Hepatocyte (in vitro differentiated cells): ENCODE measurements at regions not wholly inside any gene's neighbourhood (a gene's known extent, or its start where the extent isn't known, plus 50 kb on each side); places are given as distances from the start of the nearest gene placed in this dataset.

ENCODE experiments used
- CTCF ChIP-seq: fragments of 200-600 bp; sonication (generic); IDR thresholded peaks from 2 replicates; pipeline ENCODE4 v1.5.1; 2016; ENCODE audit warnings: antibody characterized with exemption, mild to moderate bottlenecking; ENCODE audit not compliant: poor library complexity
- EZH2 ChIP-seq: fragments of 200-600 bp; sonication (generic); IDR thresholded peaks from 2 replicates; pipeline ENCODE4 v1.6.1; 2016; ENCODE audit warnings: antibody characterized with exemption, mild to moderate bottlenecking, borderline replicate concordance

GRCh38 chr4:86414686-86415085, 54.8 kb upstream of the MAPK10 start:
- TF ChIP-seq CTCF (no peak), EZH2 (no peak)
